ENCODE measurements at regions not wholly inside any gene's neighbourhood (a gene's known extent, or its start where the extent isn't known, plus 50 kb on each side); places are given as distances from the start of the nearest gene placed in this dataset.
"Not testable (repeated sequence)": the region's sequence is repeated elsewhere in the genome, so short reads cannot be mapped to it uniquely, and the experiment has no call there.

DNA sequence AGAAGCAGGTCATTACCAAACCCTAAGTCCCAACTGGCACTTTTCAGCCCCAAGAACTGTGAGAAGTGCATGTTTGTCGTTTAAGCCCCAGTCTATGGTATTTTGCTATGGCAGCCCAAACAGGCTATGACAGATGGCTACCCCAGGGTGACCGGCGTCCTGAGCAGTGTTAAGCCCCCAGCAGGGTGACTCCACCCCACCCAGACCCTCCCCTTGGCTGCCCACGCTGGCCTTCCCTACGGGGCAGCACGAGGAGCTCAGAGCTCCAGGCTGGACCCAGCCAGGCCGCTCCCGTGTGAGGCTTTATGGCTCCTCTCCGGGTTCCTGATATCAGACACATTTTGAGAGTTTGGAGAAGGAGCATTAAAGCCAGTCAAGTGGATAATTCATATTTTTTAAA lies 684.0 kb downstream of the PTPRU start (continued):
- TF ChIP-seq, protein P1, sequence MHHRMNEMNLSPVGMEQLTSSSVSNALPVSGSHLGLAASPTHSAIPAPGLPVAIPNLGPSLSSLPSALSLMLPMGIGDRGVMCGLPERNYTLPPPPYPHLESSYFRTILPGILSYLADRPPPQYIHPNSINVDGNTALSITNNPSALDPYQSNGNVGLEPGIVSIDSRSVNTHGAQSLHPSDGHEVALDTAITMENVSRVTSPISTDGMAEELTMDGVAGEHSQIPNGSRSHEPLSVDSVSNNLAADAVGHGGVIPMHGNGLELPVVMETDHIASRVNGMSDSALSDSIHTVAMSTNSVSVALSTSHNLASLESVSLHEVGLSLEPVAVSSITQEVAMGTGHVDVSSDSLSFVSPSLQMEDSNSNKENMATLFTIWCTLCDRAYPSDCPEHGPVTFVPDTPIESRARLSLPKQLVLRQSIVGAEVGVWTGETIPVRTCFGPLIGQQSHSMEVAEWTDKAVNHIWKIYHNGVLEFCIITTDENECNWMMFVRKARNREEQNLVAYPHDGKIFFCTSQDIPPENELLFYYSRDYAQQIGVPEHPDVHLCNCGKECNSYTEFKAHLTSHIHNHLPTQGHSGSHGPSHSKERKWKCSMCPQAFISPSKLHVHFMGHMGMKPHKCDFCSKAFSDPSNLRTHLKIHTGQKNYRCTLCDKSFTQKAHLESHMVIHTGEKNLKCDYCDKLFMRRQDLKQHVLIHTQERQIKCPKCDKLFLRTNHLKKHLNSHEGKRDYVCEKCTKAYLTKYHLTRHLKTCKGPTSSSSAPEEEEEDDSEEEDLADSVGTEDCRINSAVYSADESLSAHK (CRISPR knock-in tag; IDR thresholded peaks at IDR 0.05; ENCODE audit: borderline replicate concordance), result no peak
- TF ChIP-seq ZSCAN9 (CRISPR knock-in tag; IDR thresholded peaks at IDR 0.05; ENCODE audit: borderline replicate concordance), result no peak
- no peak for TF ChIP-seq ZBTB42 (CRISPR knock-in tag; IDR thresholded peaks at IDR 0.05)
- TF ChIP-seq, protein P2, sequence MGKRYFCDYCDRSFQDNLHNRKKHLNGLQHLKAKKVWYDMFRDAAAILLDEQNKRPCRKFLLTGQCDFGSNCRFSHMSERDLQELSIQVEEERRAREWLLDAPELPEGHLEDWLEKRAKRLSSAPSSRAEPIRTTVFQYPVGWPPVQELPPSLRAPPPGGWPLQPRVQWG (CRISPR knock-in tag; IDR thresholded peaks at IDR 0.05; ENCODE audit: borderline replicate concordance, low read depth), result no peak
- no peak for TF ChIP-seq MXD4 (CRISPR knock-in tag; IDR thresholded peaks at IDR 0.05)

DNA sequence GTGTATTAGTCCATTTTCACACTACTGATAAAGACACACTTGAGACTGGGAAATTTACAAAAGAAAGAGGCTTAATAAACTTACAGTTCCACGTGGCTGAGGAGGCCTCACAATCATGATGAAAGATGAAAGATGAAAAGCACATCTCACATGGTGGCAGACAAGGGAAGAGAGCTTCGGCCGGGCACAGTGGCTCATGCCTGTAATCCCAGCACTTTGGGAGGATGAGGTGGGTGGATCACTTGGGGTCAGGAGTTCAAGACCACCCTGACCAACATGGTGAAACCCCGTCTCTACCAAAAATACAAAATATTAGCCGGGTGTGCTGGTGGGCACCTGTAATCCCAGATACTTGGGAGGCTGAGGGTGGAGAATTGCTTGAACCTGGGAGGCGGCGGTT lies 682.7 kb downstream of the PTPRU start:
- ATAC-seq; H3K9ac ChIP-seq (ENCODE audit: insufficient read depth, low read depth, low read length); H2AFZ ChIP-seq (ENCODE audit: low read length); DNase-seq (ENCODE audit: low spot score); CTCF ChIA-PET (ENCODE audit: low intra/inter-chr PET ratio, low total read pairs); FAIRE-seq; H3K4me1 ChIP-seq (ENCODE audit: insufficient read depth, low read length); H3K9me3 ChIP-seq (ENCODE audit: low read length); BruUV-seq (replicated peaks); H3K27ac ChIP-seq (ENCODE audit: extremely low read length, insufficient read depth, low read length); H3K79me2 ChIP-seq (ENCODE audit: insufficient read depth, low read length); in situ Hi-C loops (cut with HindIII; ENCODE audit: extremely low pct_ligation_motif_present, low pct_unique_long_range_greater_than_20kb); H3K27me3 ChIP-seq (ENCODE audit: control insufficient read depth in 1 of 2, insufficient read depth in 2 of 2, low read length in 2 of 2); H3K4me2 ChIP-seq (ENCODE audit: low read depth, low read length); H3K36me3 ChIP-seq (replicated peaks in 1 of 2; ENCODE audit: control insufficient read depth in 1 of 2, insufficient read depth in 2 of 2, low read length in 2 of 2); H4K20me1 ChIP-seq (ENCODE audit: insufficient read depth, low read length); H3K4me3 ChIP-seq (replicated peaks in 1 of 3; ENCODE audit: insufficient read depth in 1 of 3, low read depth in 2 of 3, low read length in 3 of 3); intact Hi-C loops (cut with micrococcal nuclease; ENCODE audit: unreplicated experiment); POLR2A ChIA-PET: not testable (repeated sequence)
- 18% methylated on average over 7 of the region's 7 CpGs for WGBS (ENCODE audit: low lambda C conversion rate)
